RWPE2 (cell line): ENCODE measurements at regions not wholly inside any gene's neighbourhood (a gene's known extent, or its start where the extent isn't known, plus 50 kb on each side); places are given as distances from the start of the nearest gene placed in this dataset.

Experiments
- ATAC-seq: fragments of 200-7000 bp; cut with Tn5 transposase; 3 replicates; pipeline ENCODE4 v1.9.1; 2021; ENCODE audit warnings: low read depth
- DNase-seq: peaks from one replicate; pipeline ENCODE4 v3.0.0-alpha.2; 2020; ENCODE audit warnings: low spot score
- H3K27ac ChIP-seq: fragments of 450-650 bp; 2 replicates; pipeline ENCODE4 v1.5.1; 2017; ENCODE audit warnings: mild to moderate bottlenecking; ENCODE audit not compliant: poor library complexity, severe bottlenecking
- H3K27me3 ChIP-seq: fragments of 250-450 bp; sonication (Bioruptor Pico); 2 replicates; pipeline ENCODE4 v1.5.1; 2021; ENCODE audit warnings: mild to moderate bottlenecking, moderate library complexity; ENCODE audit not compliant: insufficient read depth, poor library complexity, severe bottlenecking
- H3K36me3 ChIP-seq: fragments of 250-450 bp; sonication (Bioruptor Pico); 2 replicates; pipeline ENCODE4 v1.5.1; 2020; ENCODE audit warnings: low read depth, mild to moderate bottlenecking, moderate library complexity
- H3K4me1 ChIP-seq: fragments of 250-450 bp; sonication (Bioruptor Pico); 2 replicates; pipeline ENCODE4 v1.5.1; 2021; ENCODE audit warnings: mild to moderate bottlenecking, moderate library complexity; ENCODE audit not compliant: insufficient read depth, poor library complexity, severe bottlenecking
- H3K4me3 ChIP-seq: fragments of 250-450 bp; sonication (Bioruptor Pico); 2 replicates; pipeline ENCODE4 v1.5.1; 2021; ENCODE audit warnings: mild to moderate bottlenecking, moderate library complexity; ENCODE audit not compliant: severe bottlenecking
- H3K9me3 ChIP-seq: fragments of 250-450 bp; sonication (Bioruptor Pico); 2 replicates; pipeline ENCODE4 v1.5.1; 2021; ENCODE audit warnings: mild to moderate bottlenecking, moderate library complexity; ENCODE audit not compliant: severe bottlenecking
- CTCF ChIP-seq: fragments of 450-650 bp; IDR thresholded peaks from one replicate; pipeline ENCODE4 v1.5.1; 2017; ENCODE audit warnings: mild to moderate bottlenecking, moderate library complexity; ENCODE audit not compliant: poor library complexity, severe bottlenecking

GRCh38 chr14:56881181-56881580 is 70.9 kb upstream of the OTX2 start:
- TF ChIP-seq CTCF: no peak
- no peak overlapping the region for H3K4me3 ChIP-seq
- H3K9me3 ChIP-seq: no peaks in the 10 kb centered on the region
- no peak overlapping the region for H3K27ac ChIP-seq
- H3K27me3 ChIP-seq: peaks cover 16% of the 10 kb centered on the region
- H3K4me1 ChIP-seq: no peaks in the 10 kb centered on the region
- no peak for ATAC-seq
- no peaks in the 10 kb centered on the region for H3K36me3 ChIP-seq
- no peak for DNase-seq

GRCh38 chr14:56878766-56879165 is 68.5 kb upstream of the OTX2 start:
- 0 out of 3 replicates have a peak, but pooled peaks have one; percentile 21 for ATAC-seq

GRCh38 chr14:56875104-56875675 is 64.9 kb upstream of the OTX2 start:
- H3K4me1 ChIP-seq: no peaks in the 10 kb centered on the region
- peaks cover 4% of the 10 kb centered on the region for H3K27me3 ChIP-seq
- no peak for ATAC-seq
- TF ChIP-seq CTCF: no peak
- H3K36me3 ChIP-seq: no peaks in the 10 kb centered on the region
- DNase-seq: no peak
- no peak overlapping the region for H3K4me3 ChIP-seq
- no peak overlapping the region for H3K27ac ChIP-seq
- H3K9me3 ChIP-seq: no peaks in the 10 kb centered on the region

More at GRCh38 chr14:56878766-56879165, 68.5 kb upstream of the OTX2 start:
- Histone ChIP-seq H3K4me1 (no peaks in the 10 kb centered on the region), H3K9me3 (no peaks in the 10 kb centered on the region), H3K36me3 (no peaks in the 10 kb centered on the region), H3K27ac (no peak overlapping the region), H3K4me3 (no peak overlapping the region), H3K27me3 (peaks cover 3% of the 10 kb centered on the region)
- no peak for TF ChIP-seq CTCF
- no peak for DNase-seq

GRCh38 chr14:56874375-56874774 is 64.1 kb upstream of the OTX2 start:
- no peaks in the 10 kb centered on the region for H3K36me3 ChIP-seq
- no peak overlapping the region for H3K27ac ChIP-seq
- no peak overlapping the region for H3K4me3 ChIP-seq
- peaks cover 4% of the 10 kb centered on the region for H3K27me3 ChIP-seq
- DNase-seq: no peak
- no peaks in the 10 kb centered on the region for H3K9me3 ChIP-seq
- ATAC-seq: peak; percentile 40; the same call in 1 of the 3 replicates
- H3K4me1 ChIP-seq: no peaks in the 10 kb centered on the region
- TF ChIP-seq CTCF: peak; percentile 45

GRCh38 chr14:56870336-56870735 is 60.1 kb upstream of the OTX2 start:
- no peaks in the 10 kb centered on the region for H3K4me1 ChIP-seq
- H3K9me3 ChIP-seq: no peaks in the 10 kb centered on the region
- peaks cover 4% of the 10 kb centered on the region for H3K27me3 ChIP-seq
- no peak overlapping the region for H3K4me3 ChIP-seq
- DNase-seq (no peak), ATAC-seq (no peak)
- TF ChIP-seq CTCF: no peak
- no peak overlapping the region for H3K27ac ChIP-seq
- H3K36me3 ChIP-seq: no peaks in the 10 kb centered on the region
